GM12892 (cell line): ENCODE measurements at regions not wholly inside any gene's neighbourhood (a gene's known extent, or its start where the extent isn't known, plus 50 kb on each side); places are given as distances from the start of the nearest gene placed in this dataset.

ENCODE experiments used
- POLR2A ChIP-seq: IDR thresholded peaks from 2 replicates; pipeline ENCODE4 v1.6.1; 2011; ENCODE audit warnings: low read depth, low read length, control low read depth
- POLR2AphosphoS5 ChIP-seq: IDR thresholded peaks from 2 replicates; pipeline ENCODE4 v1.6.1; 2011; ENCODE audit warnings: low read depth, low read length, control low read depth
- TAF1 ChIP-seq: IDR thresholded peaks from 2 replicates; pipeline ENCODE4 v1.6.1; 2011; ENCODE audit warnings: low read depth, mild to moderate bottlenecking, control low read depth, low read length, borderline replicate concordance

DNA sequence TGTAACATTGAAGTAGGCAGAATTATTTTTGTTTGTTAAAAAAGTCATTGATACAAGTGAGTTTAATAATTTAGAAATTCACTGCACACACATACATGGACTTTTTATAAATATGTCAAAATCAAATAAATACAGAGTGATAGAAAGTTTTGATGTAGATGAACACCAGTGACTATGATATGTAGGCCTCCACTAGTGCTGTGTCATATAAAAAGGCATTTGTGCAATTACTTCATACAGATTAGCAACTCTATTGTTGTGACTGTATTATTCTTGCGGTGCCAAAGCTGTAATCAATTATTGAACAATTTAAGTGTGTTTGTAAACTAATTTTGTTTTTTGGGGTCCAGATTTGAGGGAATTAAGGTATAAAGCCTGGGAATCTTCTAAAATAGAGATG, 366.2 kb upstream of the PITX2 start:
- no peak for TF ChIP-seq POLR2A
- no peak for TF ChIP-seq POLR2AphosphoS5
- no peak for TF ChIP-seq TAF1
